HepG2 (cell line): ENCODE measurements at regions not wholly inside any gene's neighbourhood (a gene's known extent, or its start where the extent isn't known, plus 50 kb on each side); places are given as distances from the start of the nearest gene placed in this dataset.

ENCODE experiments used
- BHLHE40 ChIP-seq: IDR thresholded peaks from 2 replicates; pipeline ENCODE4 v1.6.1; 2011; ENCODE audit warnings: low read length, improper control_type of control experiment
- EZH2 ChIP-seq: conservative IDR thresholded peaks from 2 replicates; pipeline ENCODE4 v1.6.1; 2012; ENCODE audit warnings: mild to moderate bottlenecking, low read depth, low read length, moderate library complexity
- FOXM1 ChIP-seq: sonication (generic); formaldehyde crosslinking; IDR thresholded peaks from 2 replicates; pipeline ENCODE4 v1.5.0; 2020; ENCODE audit warnings: missing genetic modification reagents
- RAD21 ChIP-seq: fragments of 450-650 bp; formaldehyde crosslinking; IDR thresholded peaks from 2 replicates; pipeline ENCODE4 v1.5.0; 2020; ENCODE audit warnings: mild to moderate bottlenecking
- RBAK ChIP-seq: sonication (generic); formaldehyde crosslinking; IDR thresholded peaks from 2 replicates; pipeline ENCODE4 v1.5.1; 2020; ENCODE audit warnings: mild to moderate bottlenecking, missing genetic modification reagents
- REXO4 ChIP-seq: sonication (generic); formaldehyde crosslinking; IDR thresholded peaks from 2 replicates; pipeline ENCODE4 v1.8.0; 2022; ENCODE audit warnings: missing genetic modification reagents, mild to moderate bottlenecking, borderline replicate concordance
- RFX5 ChIP-seq: IDR thresholded peaks from 2 replicates; pipeline ENCODE4 v1.6.1; 2011; ENCODE audit warnings: low read depth, low read length, improper control_type of control experiment
- ZNF430 ChIP-seq: sonication (generic); formaldehyde crosslinking; IDR thresholded peaks from 2 replicates; pipeline ENCODE4 v1.9.0; 2021; ENCODE audit warnings: mild to moderate bottlenecking, missing genetic modification reagents
- TF ChIP-seq, protein P1 (sequence below): sonication (generic); formaldehyde crosslinking; IDR thresholded peaks from 2 replicates; pipeline ENCODE4 v1.5.0; 2020; ENCODE audit warnings: mild to moderate bottlenecking, missing genetic modification reagents, moderate library complexity

DNA sequence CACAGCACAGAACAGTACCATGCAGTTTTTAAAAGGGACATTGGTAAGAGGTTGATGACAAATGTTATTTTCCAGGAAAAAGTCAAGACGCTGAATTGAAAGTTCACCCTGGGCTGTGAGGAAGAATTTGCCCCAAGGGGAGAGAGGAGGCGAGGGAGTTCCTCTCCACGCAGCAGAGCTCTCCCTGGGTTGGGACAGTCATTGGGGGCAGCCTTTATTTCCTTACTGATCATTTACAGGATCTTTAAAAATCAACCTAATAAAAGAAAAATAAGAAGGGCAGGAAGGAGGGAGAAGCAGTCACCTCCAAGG, 49.9 kb upstream of the WNT7B start:
- TF ChIP-seq REXO4 = no peak
- TF ChIP-seq RBAK (CRISPR knock-in tag) = no peak
- no peak for TF ChIP-seq RAD21 (CRISPR knock-in tag)
- TF ChIP-seq RFX5 = no peak
- no peak for TF ChIP-seq BHLHE40
- TF ChIP-seq, protein P1, sequence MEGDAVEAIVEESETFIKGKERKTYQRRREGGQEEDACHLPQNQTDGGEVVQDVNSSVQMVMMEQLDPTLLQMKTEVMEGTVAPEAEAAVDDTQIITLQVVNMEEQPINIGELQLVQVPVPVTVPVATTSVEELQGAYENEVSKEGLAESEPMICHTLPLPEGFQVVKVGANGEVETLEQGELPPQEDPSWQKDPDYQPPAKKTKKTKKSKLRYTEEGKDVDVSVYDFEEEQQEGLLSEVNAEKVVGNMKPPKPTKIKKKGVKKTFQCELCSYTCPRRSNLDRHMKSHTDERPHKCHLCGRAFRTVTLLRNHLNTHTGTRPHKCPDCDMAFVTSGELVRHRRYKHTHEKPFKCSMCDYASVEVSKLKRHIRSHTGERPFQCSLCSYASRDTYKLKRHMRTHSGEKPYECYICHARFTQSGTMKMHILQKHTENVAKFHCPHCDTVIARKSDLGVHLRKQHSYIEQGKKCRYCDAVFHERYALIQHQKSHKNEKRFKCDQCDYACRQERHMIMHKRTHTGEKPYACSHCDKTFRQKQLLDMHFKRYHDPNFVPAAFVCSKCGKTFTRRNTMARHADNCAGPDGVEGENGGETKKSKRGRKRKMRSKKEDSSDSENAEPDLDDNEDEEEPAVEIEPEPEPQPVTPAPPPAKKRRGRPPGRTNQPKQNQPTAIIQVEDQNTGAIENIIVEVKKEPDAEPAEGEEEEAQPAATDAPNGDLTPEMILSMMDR (CRISPR knock-in tag) = no peak
- TF ChIP-seq EZH2 = no peak
- no peak for TF ChIP-seq ZNF430 (CRISPR knock-in tag)
- TF ChIP-seq FOXM1 (CRISPR knock-in tag) = no peak
